ENCODE measurements at regions not wholly inside any gene's neighbourhood (a gene's known extent, or its start where the extent isn't known, plus 50 kb on each side); places are given as distances from the start of the nearest gene placed in this dataset.

DNA sequence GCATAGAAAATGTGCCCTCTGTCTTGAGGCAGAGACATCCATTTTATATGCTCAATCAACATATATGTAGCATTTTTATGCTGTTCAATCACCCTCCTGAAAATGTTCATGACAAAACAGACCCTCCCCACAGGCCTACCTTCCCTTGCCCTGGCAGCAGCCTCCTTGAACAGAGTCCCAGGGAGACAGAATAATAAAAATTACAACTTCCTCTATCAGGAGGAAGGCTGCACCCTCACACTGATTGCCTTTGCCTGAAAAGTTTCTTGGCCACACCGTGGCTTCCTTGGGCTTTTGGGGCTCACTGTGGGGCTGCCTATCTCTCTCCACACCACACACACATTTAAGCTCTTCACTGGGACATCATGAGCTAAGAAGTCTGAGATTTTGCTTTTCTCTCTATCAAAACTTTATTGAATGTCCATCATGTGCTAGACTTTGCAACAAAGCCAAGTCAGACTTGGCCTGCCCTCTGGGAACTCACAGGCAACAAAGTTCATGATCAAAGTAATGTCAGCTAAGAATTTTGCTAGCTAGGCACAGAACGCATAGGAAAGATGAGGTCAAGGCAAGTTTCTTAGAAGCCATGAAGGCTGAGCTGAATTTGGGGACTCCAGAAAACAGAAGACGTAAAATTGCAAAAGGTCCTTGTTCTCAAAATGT, 101.6 kb downstream of the BCL2L11 start (continued):
- no peak for TF ChIP-seq CHD7 (IDR thresholded peaks at IDR 0.05; ENCODE audit: insufficient replicate concordance, low read length)
- no peak for TF ChIP-seq SUZ12 (IDR thresholded peaks at IDR 0.05; ENCODE audit: low read length)

All from H1 (cell line).